ENCODE measurements at regions not wholly inside any gene's neighbourhood (a gene's known extent, or its start where the extent isn't known, plus 50 kb on each side); places are given as distances from the start of the nearest gene placed in this dataset.

GRCh38 chr4:84317513-84317912 lies 181.6 kb downstream of the NKX6-1 start:
- no peak for TF ChIP-seq POLR2A (IDR thresholded peaks at IDR 0.05; ENCODE audit: low read length)
- no peak for TF ChIP-seq GATA1 (IDR thresholded peaks at IDR 0.05; ENCODE audit: low read depth, low read length)
